IMR-90 (cell line): ENCODE measurements at regions not wholly inside any gene's neighbourhood (a gene's known extent, or its start where the extent isn't known, plus 50 kb on each side); places are given as distances from the start of the nearest gene placed in this dataset.

ENCODE experiments used
- ATAC-seq: fragments of 200-7000 bp; cut with Tn5 transposase; 2 replicates; pipeline ENCODE4 v1.9.1; 2020; ENCODE audit warnings: low read depth, mild to moderate bottlenecking, moderate library complexity
- BruUV-seq: library from RNA; stranded (reverse); fragments of 400-500 nt; replicated peaks from 2 replicates; lab custom pipeline; 2021; lab: Mats Ljungman, UMichigan
- CTCF ChIA-PET: fragments of 300-600 bp; formaldehyde crosslinking; extraction: SDS; loops from one replicate; lab custom pipeline; 2021; ENCODE audit warnings: antibody characterized with exemption; lab: Yijun Ruan, JAX
- POLR2A ChIA-PET: fragments of 300-600 bp; sonication (Branson Sonifier 250); formaldehyde crosslinking; loops from one replicate; lab custom pipeline; 2022; ENCODE audit warnings: antibody characterized with exemption; ENCODE audit not compliant: unreplicated experiment; lab: Charles Lee
- DNase-seq: peaks from one replicate; pipeline ENCODE4 v3.0.0; 2013
- H2AFZ ChIP-seq: replicated peaks from 2 replicates; pipeline ENCODE3; 2013; ENCODE audit warnings: low read length, mild to moderate bottlenecking; ENCODE audit not compliant: poor library complexity
- H2AK5ac ChIP-seq: 2 replicates; pipeline ENCODE4 v1.6.1; 2013; ENCODE audit warnings: low read depth, low read length, inconsistent platforms
- H2AK9ac ChIP-seq: replicated peaks from 2 replicates; pipeline ENCODE3; 2013; ENCODE audit warnings: mild to moderate bottlenecking, low read depth, low read length, moderate library complexity; ENCODE audit not compliant: poor library complexity
- H2BK120ac ChIP-seq: 2 replicates; pipeline ENCODE4 v1.6.1; 2013; ENCODE audit warnings: low read depth, low read length, inconsistent platforms
- H2BK15ac ChIP-seq: 3 replicates; pipeline ENCODE4 v1.6.1; 2013; ENCODE audit warnings: low read depth, low read length, inconsistent platforms
- H2BK20ac ChIP-seq: 2 replicates; pipeline ENCODE4 v1.6.1; 2013; ENCODE audit warnings: low read depth, mild to moderate bottlenecking, inconsistent platforms, low read length, moderate library complexity
- H2BK5ac ChIP-seq: 2 replicates; pipeline ENCODE4 v1.6.1; 2013; ENCODE audit warnings: mild to moderate bottlenecking, low read depth, low read length, inconsistent platforms; ENCODE audit not compliant: poor library complexity, severe bottlenecking
- H3K14ac ChIP-seq: replicated peaks from 2 replicates; pipeline ENCODE4 v1.6.1; 2013; ENCODE audit warnings: low read depth, low read length, inconsistent platforms
- H3K18ac ChIP-seq: 2 replicates; pipeline ENCODE4 v1.6.1; 2013; ENCODE audit warnings: low read depth, low read length, control low read depth
- H3K23ac ChIP-seq: 2 replicates; pipeline ENCODE4 v1.6.1; 2013; ENCODE audit warnings: low read depth, low read length, inconsistent platforms
- H3K27ac ChIP-seq: 2 replicates; pipeline ENCODE4 v1.5.1; 2013; ENCODE audit warnings: mild to moderate bottlenecking, control low read depth, low read length; ENCODE audit not compliant: insufficient read depth
- H3K27me3 ChIP-seq: 2 replicates; pipeline ENCODE4 v1.6.1; 2013; ENCODE audit warnings: low read length; ENCODE audit not compliant: control insufficient read depth, insufficient read depth
- H3K36me3 ChIP-seq: 2 replicates; pipeline ENCODE4 v1.6.1; 2013; ENCODE audit warnings: low read length, mixed read lengths; ENCODE audit not compliant: control insufficient read depth, insufficient read depth
- H3K4ac ChIP-seq: 2 replicates; pipeline ENCODE4 v1.6.1; 2013; ENCODE audit warnings: low read depth, low read length, inconsistent platforms
- H3K4me1 ChIP-seq: 2 replicates; pipeline ENCODE4 v1.6.1; 2013; ENCODE audit warnings: low read length, mixed read lengths; ENCODE audit not compliant: control insufficient read depth, insufficient read depth
- H3K4me2 ChIP-seq: 2 replicates; pipeline ENCODE4 v1.6.1; 2013; ENCODE audit warnings: low read depth, mild to moderate bottlenecking, control low read depth, low read length, moderate library complexity
- H3K4me3 ChIP-seq: 2 replicates; pipeline ENCODE4 v1.5.1; 2013; ENCODE audit warnings: low read depth, mild to moderate bottlenecking, control low read depth, low read length, moderate library complexity; ENCODE audit not compliant: insufficient read depth
- H3K56ac ChIP-seq: 2 replicates; pipeline ENCODE4 v1.6.1; 2013; ENCODE audit warnings: low read length, inconsistent platforms; ENCODE audit not compliant: insufficient read depth; ENCODE audit errors: extremely low read depth
- H3K79me1 ChIP-seq, 2 experiments: 2 replicates each; pipeline ENCODE4 v1.6.1; 2013; ENCODE audit warnings: low read length in 2 of 2, inconsistent platforms in 1 of 2, low read depth in 1 of 2
- H3K9ac ChIP-seq: 2 replicates; pipeline ENCODE4 v1.6.1; 2013; ENCODE audit warnings: low read depth, low read length, control low read depth
- H3K9me1 ChIP-seq: 2 replicates; pipeline ENCODE4 v1.6.1; 2013; ENCODE audit warnings: low read length, inconsistent platforms; ENCODE audit not compliant: insufficient read depth
- H3K9me3 ChIP-seq: 2 replicates; pipeline ENCODE4 v1.6.1; 2013; ENCODE audit warnings: low read length; ENCODE audit not compliant: control insufficient read depth, insufficient read depth
- H4K20me1 ChIP-seq: 2 replicates; pipeline ENCODE4 v1.6.1; 2013; ENCODE audit warnings: low read length, inconsistent platforms; ENCODE audit not compliant: insufficient read depth
- H4K5ac ChIP-seq: 2 replicates; pipeline ENCODE4 v1.6.1; 2013; ENCODE audit warnings: mild to moderate bottlenecking, low read depth, low read length, control low read depth
- H4K8ac ChIP-seq, 2 experiments: 2 replicates each; pipeline ENCODE4 v1.6.1; 2013; ENCODE audit warnings: low read depth in 2 of 2, low read length in 2 of 2, control low read depth in 1 of 2, inconsistent platforms in 1 of 2
- H4K91ac ChIP-seq: 2 replicates; pipeline ENCODE4 v1.6.1; 2013; ENCODE audit warnings: low read depth, low read length, inconsistent platforms; ENCODE audit not compliant: insufficient read depth
- BHLHE40 ChIP-seq: fragments of 150-350 bp; IDR thresholded peaks from 2 replicates; pipeline ENCODE4 v1.6.1; 2016; ENCODE audit warnings: mild to moderate bottlenecking, low read depth, low read length
- CEBPB ChIP-seq: IDR thresholded peaks from 2 replicates; pipeline ENCODE4 v1.6.1; 2012; ENCODE audit warnings: low read depth, low read length, improper control_type of control experiment
- CHD1 ChIP-seq: IDR thresholded peaks from 2 replicates; pipeline ENCODE4 v1.6.1; 2012; ENCODE audit warnings: low read depth, low read length, improper control_type of control experiment
- FOS ChIP-seq: fragments of 150-350 bp; IDR thresholded peaks from 2 replicates; pipeline ENCODE4 v1.6.1; 2016; ENCODE audit warnings: low read depth, low read length
- MAFK ChIP-seq: IDR thresholded peaks from 2 replicates; pipeline ENCODE4 v1.6.1; 2012; ENCODE audit warnings: low read depth, low read length, improper control_type of control experiment
- MAZ ChIP-seq: IDR thresholded peaks from 2 replicates; pipeline ENCODE4 v1.6.1; 2012; ENCODE audit warnings: low read depth, mild to moderate bottlenecking, low read length, improper control_type of control experiment, moderate library complexity, borderline replicate concordance
- MXI1 ChIP-seq: IDR thresholded peaks from 2 replicates; pipeline ENCODE4 v1.6.1; 2012; ENCODE audit warnings: low read depth, mild to moderate bottlenecking, low read length, moderate library complexity, borderline replicate concordance
- NFE2L2 ChIP-seq: fragments of 150-350 bp; IDR thresholded peaks from 2 replicates; pipeline ENCODE4 v1.6.1; 2016; ENCODE audit warnings: low read depth, mild to moderate bottlenecking, low read length
- POLR2A ChIP-seq: IDR thresholded peaks from 2 replicates; pipeline ENCODE4 v1.6.1; 2012; ENCODE audit warnings: mild to moderate bottlenecking, low read depth, low read length
- RAD21 ChIP-seq: IDR thresholded peaks from 2 replicates; pipeline ENCODE4 v1.6.1; 2012; ENCODE audit warnings: low read length, improper control_type of control experiment
- RCOR1 ChIP-seq: IDR thresholded peaks from 2 replicates; pipeline ENCODE4 v1.6.1; 2012; ENCODE audit warnings: mild to moderate bottlenecking, low read length, improper control_type of control experiment; ENCODE audit not compliant: insufficient replicate concordance
- RFX5 ChIP-seq: IDR thresholded peaks from 2 replicates; pipeline ENCODE4 v1.8.0; 2012; ENCODE audit warnings: low read depth, mild to moderate bottlenecking, low read length, moderate library complexity
- SMC3 ChIP-seq: fragments of 150-350 bp; IDR thresholded peaks from 2 replicates; pipeline ENCODE4 v1.6.1; 2016; ENCODE audit warnings: low read depth, mild to moderate bottlenecking, antibody characterized with exemption, low read length, moderate library complexity
- WGBS, 2 experiments: methylation state at CpG; one replicate each; pipeline versions ENCODE4 v1.1.5 to v1.1.7; 2013; ENCODE audit warnings: missing lambda C conversion rate in 2 of 2; ENCODE audit not compliant: insufficient read length in 1 of 2; ENCODE audit errors: extremely low coverage in 2 of 2; 5-methylcytosine and 5-hydroxymethylcytosine counted together
- dilution Hi-C: fragments of 300-500 bp; cut with HindIII; formaldehyde crosslinking; loops from one replicate; pipeline ENCODE4 v1.14.3; 2018; ENCODE audit warnings: low sequenced_read_pairs; ENCODE audit not compliant: unreplicated experiment
- in situ Hi-C: fragments of 300-500 bp; cut with MboI; formaldehyde crosslinking; loops from 3 replicates; pipeline ENCODE4 v1.14.3; 2019; ENCODE audit warnings: low sequenced_read_pairs, inconsistent platforms, mixed read lengths
- intact Hi-C: fragments of 100-400 bp; cut with micrococcal nuclease; formaldehyde crosslinking; loops from 2 replicates; pipeline ENCODE4 v1.10.0; 2022
- TF ChIP-seq, protein P1 (sequence below): fragments of 150-350 bp; IDR thresholded peaks from 2 replicates; pipeline ENCODE4 v1.6.1; 2016; ENCODE audit warnings: low read depth, mild to moderate bottlenecking, low read length, moderate library complexity, borderline replicate concordance
- TF ChIP-seq, protein P2 (sequence below): fragments of 150-350 bp; IDR thresholded peaks from 2 replicates; pipeline ENCODE4 v1.6.1; 2017; ENCODE audit warnings: mild to moderate bottlenecking, antibody characterized with exemption, low read length, low read depth
- TF ChIP-seq, protein P3 (sequence below): conservative IDR thresholded peaks from 2 replicates; pipeline ENCODE4 v1.5.1; 2012; ENCODE audit warnings: mild to moderate bottlenecking, low read depth, low read length, improper control_type of control experiment

DNA sequence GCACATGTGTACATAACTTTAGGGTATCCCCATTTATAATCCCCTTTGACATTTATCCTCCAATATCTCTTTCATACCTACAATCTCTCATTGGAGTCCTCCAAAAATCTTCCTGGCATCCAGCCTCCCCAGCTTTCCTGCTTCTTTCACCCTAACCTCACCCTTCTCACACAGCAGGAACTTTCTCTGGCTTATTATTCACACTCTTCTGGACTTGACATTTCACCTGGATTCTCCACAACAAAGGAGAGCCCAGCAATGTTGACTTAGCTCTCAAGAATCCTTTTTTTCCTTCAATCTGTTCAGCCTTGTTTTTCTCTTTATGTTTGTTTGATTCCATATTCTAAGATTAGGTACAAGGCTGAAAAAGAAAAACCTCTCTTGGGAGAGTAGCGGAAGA is 783.6 kb upstream of the ACVR2A start:
- Histone ChIP-seq H2AFZ (no peak overlapping the region), H3K4ac (no peak overlapping the region), H3K9me3 (no peaks in the 10 kb centered on the region), H3K9ac (no peak overlapping the region), H3K36me3 (no peaks in the 10 kb centered on the region), H3K56ac (no peak overlapping the region), H3K4me2 (no peak overlapping the region), H3K79me1 (no peaks in the 10 kb centered on the region), H3K27ac (no peak overlapping the region), H4K5ac (no peak overlapping the region), H2BK20ac (no peak overlapping the region), H3K18ac (no peak overlapping the region), H3K14ac (no peak overlapping the region), H4K8ac (no peak overlapping the region), H2BK120ac (no peak overlapping the region), H3K27me3 (no peaks in the 10 kb centered on the region), H3K23ac (no peak overlapping the region), H3K4me1 (no peaks in the 10 kb centered on the region), H4K20me1 (no peaks in the 10 kb centered on the region), H2AK5ac (no peak overlapping the region), H2BK5ac (no peak overlapping the region), H4K91ac (no peak overlapping the region), H2BK15ac (no peak overlapping the region), H3K9me1 (no peaks in the 10 kb centered on the region), H3K4me3 (no peak overlapping the region), H2AK9ac (no peak overlapping the region)
- in situ Hi-C loops (no loop called here), intact Hi-C loops (no loop called here), dilution Hi-C loops (no loop called here)
- ChIA-PET CTCF (no interaction called here), POLR2A (no interaction called here)
- no peak for DNase-seq
- no peak for ATAC-seq
- BruUV-seq, result no TSS peak
- TF ChIP-seq RCOR1 (no peak), MXI1 (no peak), RFX5 (no peak), FOS (no peak), MAFK (no peak), RAD21 (no peak), NFE2L2 (no peak), CEBPB (no peak), MAZ (no peak), BHLHE40 (no peak), CHD1 (no peak), SMC3 (no peak), POLR2A (no peak)
- TF ChIP-seq, protein P1, sequence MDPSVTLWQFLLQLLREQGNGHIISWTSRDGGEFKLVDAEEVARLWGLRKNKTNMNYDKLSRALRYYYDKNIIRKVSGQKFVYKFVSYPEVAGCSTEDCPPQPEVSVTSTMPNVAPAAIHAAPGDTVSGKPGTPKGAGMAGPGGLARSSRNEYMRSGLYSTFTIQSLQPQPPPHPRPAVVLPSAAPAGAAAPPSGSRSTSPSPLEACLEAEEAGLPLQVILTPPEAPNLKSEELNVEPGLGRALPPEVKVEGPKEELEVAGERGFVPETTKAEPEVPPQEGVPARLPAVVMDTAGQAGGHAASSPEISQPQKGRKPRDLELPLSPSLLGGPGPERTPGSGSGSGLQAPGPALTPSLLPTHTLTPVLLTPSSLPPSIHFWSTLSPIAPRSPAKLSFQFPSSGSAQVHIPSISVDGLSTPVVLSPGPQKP, result no peak
- TF ChIP-seq, protein P2, sequence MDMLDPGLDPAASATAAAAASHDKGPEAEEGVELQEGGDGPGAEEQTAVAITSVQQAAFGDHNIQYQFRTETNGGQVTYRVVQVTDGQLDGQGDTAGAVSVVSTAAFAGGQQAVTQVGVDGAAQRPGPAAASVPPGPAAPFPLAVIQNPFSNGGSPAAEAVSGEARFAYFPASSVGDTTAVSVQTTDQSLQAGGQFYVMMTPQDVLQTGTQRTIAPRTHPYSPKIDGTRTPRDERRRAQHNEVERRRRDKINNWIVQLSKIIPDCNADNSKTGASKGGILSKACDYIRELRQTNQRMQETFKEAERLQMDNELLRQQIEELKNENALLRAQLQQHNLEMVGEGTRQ, result no peak
- TF ChIP-seq, protein P3, sequence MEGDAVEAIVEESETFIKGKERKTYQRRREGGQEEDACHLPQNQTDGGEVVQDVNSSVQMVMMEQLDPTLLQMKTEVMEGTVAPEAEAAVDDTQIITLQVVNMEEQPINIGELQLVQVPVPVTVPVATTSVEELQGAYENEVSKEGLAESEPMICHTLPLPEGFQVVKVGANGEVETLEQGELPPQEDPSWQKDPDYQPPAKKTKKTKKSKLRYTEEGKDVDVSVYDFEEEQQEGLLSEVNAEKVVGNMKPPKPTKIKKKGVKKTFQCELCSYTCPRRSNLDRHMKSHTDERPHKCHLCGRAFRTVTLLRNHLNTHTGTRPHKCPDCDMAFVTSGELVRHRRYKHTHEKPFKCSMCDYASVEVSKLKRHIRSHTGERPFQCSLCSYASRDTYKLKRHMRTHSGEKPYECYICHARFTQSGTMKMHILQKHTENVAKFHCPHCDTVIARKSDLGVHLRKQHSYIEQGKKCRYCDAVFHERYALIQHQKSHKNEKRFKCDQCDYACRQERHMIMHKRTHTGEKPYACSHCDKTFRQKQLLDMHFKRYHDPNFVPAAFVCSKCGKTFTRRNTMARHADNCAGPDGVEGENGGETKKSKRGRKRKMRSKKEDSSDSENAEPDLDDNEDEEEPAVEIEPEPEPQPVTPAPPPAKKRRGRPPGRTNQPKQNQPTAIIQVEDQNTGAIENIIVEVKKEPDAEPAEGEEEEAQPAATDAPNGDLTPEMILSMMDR, result no peak
- no CpG with 5 or more reads among the region's 1 CpG for WGBS, 2 experiments
